ENCODE measurements at regions not wholly inside any gene's neighbourhood (a gene's known extent, or its start where the extent isn't known, plus 50 kb on each side); places are given as distances from the start of the nearest gene placed in this dataset.

- H3K27ac ChIP-seq = no peak overlapping the region
- intact Hi-C loops (cut with DNase I; ENCODE audit: low total_unique reads) = no loop called here
- no peak for DNase-seq (ENCODE audit: low spot score in 2 of 2)
- no peaks in the 10 kb centered on the region for H3K27me3 ChIP-seq
- H3K4me3 ChIP-seq = no peak overlapping the region
- no peaks in the 10 kb centered on the region for H3K4me1 ChIP-seq
- no peaks in the 10 kb centered on the region for H3K36me3 ChIP-seq
- TF ChIP-seq POLR2A (IDR thresholded peaks at IDR 0.05) (no peak), CTCF (IDR thresholded peaks at IDR 0.05) (no peak), POLR2AphosphoS5 (IDR thresholded peaks at IDR 0.05) (no peak)
- no peaks in the 10 kb centered on the region for H3K9me3 ChIP-seq
These were observed 1448.0 kb upstream of the MIR17HG start for GRCh38 chr13:89899302-89900103.

- Histone ChIP-seq H3K27ac (no peak overlapping the region), H3K36me3 (no peaks in the 10 kb centered on the region), H3K27me3 (no peaks in the 10 kb centered on the region), H3K4me3 (no peak overlapping the region), H3K9me3 (no peaks in the 10 kb centered on the region), H3K4me1 (no peaks in the 10 kb centered on the region)
- intact Hi-C loops (cut with DNase I; ENCODE audit: low total_unique reads) = no loop called here
- TF ChIP-seq POLR2AphosphoS5 (IDR thresholded peaks at IDR 0.05) (no peak), CTCF (IDR thresholded peaks at IDR 0.05) (no peak), POLR2A (IDR thresholded peaks at IDR 0.05) (no peak)
- no peak for DNase-seq (ENCODE audit: low spot score in 2 of 2)
These were observed 1447.3 kb upstream of the MIR17HG start for GRCh38 chr13:89900104-89900765.

- no peak for DNase-seq (ENCODE audit: low spot score in 2 of 2)
- H3K9me3 ChIP-seq = no peaks in the 10 kb centered on the region
- no peak overlapping the region for H3K27ac ChIP-seq
- H3K36me3 ChIP-seq = no peaks in the 10 kb centered on the region
- no peaks in the 10 kb centered on the region for H3K27me3 ChIP-seq
- H3K4me3 ChIP-seq = no peak overlapping the region
- H3K4me1 ChIP-seq = no peaks in the 10 kb centered on the region
- TF ChIP-seq POLR2AphosphoS5 (IDR thresholded peaks at IDR 0.05) = no peak
- TF ChIP-seq POLR2A (IDR thresholded peaks at IDR 0.05) = no peak
- no peak for TF ChIP-seq CTCF (IDR thresholded peaks at IDR 0.05)
- intact Hi-C loops (cut with DNase I; ENCODE audit: low total_unique reads) = no loop called here
These were observed 1445.3 kb upstream of the MIR17HG start for GRCh38 chr13:89902223-89902622.

- no peaks in the 10 kb centered on the region for H3K36me3 ChIP-seq
- DNase-seq (ENCODE audit: low spot score in 2 of 2) = no peak
- intact Hi-C loops (cut with DNase I; ENCODE audit: low total_unique reads) = no loop called here
- no peak overlapping the region for H3K27ac ChIP-seq
- H3K27me3 ChIP-seq = no peaks in the 10 kb centered on the region
- H3K4me1 ChIP-seq = no peaks in the 10 kb centered on the region
- no peak overlapping the region for H3K4me3 ChIP-seq
- TF ChIP-seq POLR2AphosphoS5 (IDR thresholded peaks at IDR 0.05) = no peak
- TF ChIP-seq CTCF (IDR thresholded peaks at IDR 0.05) = no peak
- no peak for TF ChIP-seq POLR2A (IDR thresholded peaks at IDR 0.05)
- H3K9me3 ChIP-seq = no peaks in the 10 kb centered on the region
These were observed 1444.4 kb upstream of the MIR17HG start for GRCh38 chr13:89903115-89903514.

GRCh38 chr13:89910166-89910565 is 1437.3 kb upstream of the MIR17HG start:
- Histone ChIP-seq H3K4me3 (no peak overlapping the region), H3K27ac (no peak overlapping the region), H3K27me3 (no peaks in the 10 kb centered on the region), H3K4me1 (no peaks in the 10 kb centered on the region), H3K9me3 (no peaks in the 10 kb centered on the region), H3K36me3 (no peaks in the 10 kb centered on the region)
- DNase-seq (ENCODE audit: low spot score in 2 of 2) = no peak
- intact Hi-C loops (cut with DNase I; ENCODE audit: low total_unique reads) = no loop called here
- TF ChIP-seq CTCF (IDR thresholded peaks at IDR 0.05) = no peak
- TF ChIP-seq POLR2A (IDR thresholded peaks at IDR 0.05) = no peak
- TF ChIP-seq POLR2AphosphoS5 (IDR thresholded peaks at IDR 0.05) = no peak
